ENCODE measurements at regions not wholly inside any gene's neighbourhood (a gene's known extent, or its start where the extent isn't known, plus 50 kb on each side); places are given as distances from the start of the nearest gene placed in this dataset.

DNA sequence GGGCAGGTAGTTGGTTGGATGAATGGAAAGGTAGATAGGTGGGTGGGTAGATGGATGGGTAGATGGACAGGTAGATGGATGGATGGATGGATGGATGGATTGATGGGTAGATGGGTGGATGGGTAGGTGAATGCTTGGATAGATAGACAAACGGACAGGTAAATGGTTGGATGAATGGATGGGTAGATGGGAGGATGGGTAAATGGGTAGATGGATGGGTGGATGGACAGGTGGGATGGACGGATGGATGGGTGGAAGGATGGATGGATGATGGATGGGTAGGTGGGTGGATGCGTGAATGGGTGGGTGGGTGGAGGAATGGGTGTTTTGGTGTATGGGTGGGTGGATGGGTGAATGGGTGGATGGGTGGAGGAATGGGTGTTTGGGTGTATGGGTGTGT lies 50.1 kb upstream of the ASAP2 start:
- Histone ChIP-seq H3K4me3 (ENCODE audit: low read depth in 1 of 2, low read length in 2 of 2) (no peak overlapping the region), H3K27me3 (ENCODE audit: low read depth, low read length) (no peaks in the 10 kb centered on the region), H3K4me1 (ENCODE audit: control insufficient read depth in 1 of 2, insufficient read depth in 2 of 2, low read length in 2 of 2) (peaks cover 0 to 8% of the 10 kb centered on the region in 2 donors), H3K9me3 (ENCODE audit: control insufficient read depth in 1 of 2, low read length in 2 of 2) (no peaks in the 10 kb centered on the region), H3K36me3 (ENCODE audit: control insufficient read depth in 1 of 2, insufficient read depth in 2 of 2, low read length in 2 of 2) (no peaks in the 10 kb centered on the region), H3K27ac (ENCODE audit: low read length) (no peak overlapping the region)

DNA sequence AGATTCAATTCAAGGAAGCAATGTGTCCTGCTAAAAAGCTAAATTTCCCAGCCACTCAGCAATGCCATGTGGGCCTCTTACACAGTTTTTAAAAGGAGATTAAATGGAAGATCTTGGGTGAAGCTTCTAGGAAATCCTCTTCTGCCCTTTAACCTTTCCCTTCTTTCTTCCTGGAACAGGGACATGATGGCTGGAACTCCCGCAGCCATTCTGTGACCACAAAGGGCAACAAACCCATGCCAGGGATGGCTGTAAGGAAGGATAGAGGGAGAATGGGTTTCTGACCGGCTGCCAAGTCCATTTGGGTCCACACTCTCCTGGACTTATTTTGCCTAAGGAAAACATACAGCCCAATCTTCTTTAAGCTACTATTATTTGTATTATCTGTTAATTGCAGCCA lies 52.6 kb upstream of the ASAP2 start:
- H3K4me1 ChIP-seq (ENCODE audit: control insufficient read depth in 1 of 2, insufficient read depth in 2 of 2, low read length in 2 of 2) = peaks cover 0 to 8% of the 10 kb centered on the region in 2 donors
- H3K9me3 ChIP-seq (ENCODE audit: control insufficient read depth in 1 of 2, low read length in 2 of 2) = no peaks in the 10 kb centered on the region
- H3K27ac ChIP-seq (ENCODE audit: low read length) = no peak overlapping the region
- no peaks in the 10 kb centered on the region for H3K36me3 ChIP-seq (ENCODE audit: control insufficient read depth in 1 of 2, insufficient read depth in 2 of 2, low read length in 2 of 2)
- H3K4me3 ChIP-seq (ENCODE audit: low read depth in 1 of 2, low read length in 2 of 2) = no peak overlapping the region
- no peaks in the 10 kb centered on the region for H3K27me3 ChIP-seq (ENCODE audit: low read depth, low read length)

DNA sequence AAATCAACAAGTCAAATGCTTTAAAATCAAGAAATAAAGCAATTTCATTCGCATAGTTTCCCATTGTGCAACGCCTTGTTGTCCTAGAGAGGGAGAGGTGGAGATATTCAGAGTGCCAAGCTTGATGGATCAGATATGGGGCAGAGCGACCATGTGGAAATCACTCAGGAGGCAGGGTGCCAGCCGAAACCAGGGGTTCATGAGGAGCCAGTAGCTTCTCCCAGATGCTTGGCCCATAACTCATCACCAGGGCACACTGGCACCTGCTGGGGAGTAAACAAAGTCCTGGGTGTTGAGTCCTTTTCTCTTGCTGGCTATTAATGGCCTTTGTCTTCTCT lies 53.0 kb upstream of the ASAP2 start:
- Histone ChIP-seq H3K9me3 (ENCODE audit: control insufficient read depth in 1 of 2, low read length in 2 of 2) (no peaks in the 10 kb centered on the region), H3K27ac (ENCODE audit: low read length) (no peak overlapping the region), H3K36me3 (ENCODE audit: control insufficient read depth in 1 of 2, insufficient read depth in 2 of 2, low read length in 2 of 2) (no peaks in the 10 kb centered on the region), H3K4me1 (ENCODE audit: control insufficient read depth in 1 of 2, insufficient read depth in 2 of 2, low read length in 2 of 2) (peaks cover 0 to 8% of the 10 kb centered on the region in 2 donors), H3K27me3 (ENCODE audit: low read depth, low read length) (no peaks in the 10 kb centered on the region), H3K4me3 (ENCODE audit: low read depth in 1 of 2, low read length in 2 of 2) (no peak overlapping the region)

DNA sequence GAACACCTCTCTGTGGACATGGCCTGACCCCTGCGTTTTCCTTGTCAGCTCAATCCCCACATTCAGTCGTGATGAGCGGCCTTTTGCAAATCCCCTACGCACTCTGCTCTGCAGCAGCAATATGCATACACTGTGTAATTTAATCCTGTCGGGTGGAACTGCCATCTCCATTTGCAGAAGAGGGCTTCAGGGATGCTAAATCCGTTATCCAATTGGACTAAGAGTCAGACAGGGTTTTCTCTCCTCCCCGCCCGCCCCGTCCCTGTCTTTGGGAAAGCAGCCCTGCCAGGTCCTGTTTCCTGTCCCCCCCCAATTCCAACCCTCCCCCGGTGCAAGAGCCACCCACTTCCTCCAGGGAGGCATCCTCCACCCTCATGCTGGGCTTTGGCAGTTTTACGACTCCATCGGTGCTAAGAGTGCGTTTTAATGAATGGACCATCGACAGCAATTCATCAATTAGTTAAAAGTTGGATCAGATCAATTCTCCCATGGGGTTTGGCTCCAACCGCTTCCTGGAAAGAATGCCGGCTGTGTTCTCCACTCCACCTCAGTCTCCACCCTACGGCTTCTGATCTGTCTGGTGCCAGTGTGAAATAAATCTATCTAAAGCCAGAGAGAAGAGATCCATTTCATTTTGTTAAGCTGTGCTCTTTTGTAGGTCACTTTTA lies 53.5 kb upstream of the ASAP2 start:
- peaks cover 0 to 8% of the 10 kb centered on the region in 2 donors for H3K4me1 ChIP-seq (ENCODE audit: control insufficient read depth in 1 of 2, insufficient read depth in 2 of 2, low read length in 2 of 2)
- H3K27ac ChIP-seq (ENCODE audit: low read length) = no peak overlapping the region
- no peaks in the 10 kb centered on the region for H3K36me3 ChIP-seq (ENCODE audit: control insufficient read depth in 1 of 2, insufficient read depth in 2 of 2, low read length in 2 of 2)
- H3K9me3 ChIP-seq (ENCODE audit: control insufficient read depth in 1 of 2, low read length in 2 of 2) = no peaks in the 10 kb centered on the region
- H3K27me3 ChIP-seq (ENCODE audit: low read depth, low read length) = no peaks in the 10 kb centered on the region
- H3K4me3 ChIP-seq (ENCODE audit: low read depth in 1 of 2, low read length in 2 of 2) = no peak overlapping the region

DNA sequence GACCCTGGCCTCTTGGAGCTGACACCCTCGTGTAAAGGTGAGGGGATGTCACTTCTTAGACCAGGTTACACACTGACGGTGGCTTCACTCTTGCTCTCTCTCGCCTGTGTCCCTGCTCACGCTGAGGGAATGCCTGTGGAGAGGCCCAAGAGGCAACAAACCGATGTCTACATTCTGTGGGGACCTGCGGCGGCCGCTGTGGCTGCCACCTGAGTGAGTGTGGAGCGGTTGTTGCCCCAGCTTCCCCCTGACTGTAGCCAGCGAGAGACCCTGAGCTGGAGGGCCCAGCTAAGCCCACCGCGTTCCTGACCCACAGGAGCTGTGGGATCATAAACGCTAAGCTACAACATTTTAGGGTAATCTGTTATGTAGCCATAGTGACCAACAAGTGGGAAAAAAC lies 55.7 kb upstream of the ASAP2 start:
- Histone ChIP-seq H3K27me3 (ENCODE audit: low read depth, low read length) (no peaks in the 10 kb centered on the region), H3K4me1 (ENCODE audit: control insufficient read depth in 1 of 2, insufficient read depth in 2 of 2, low read length in 2 of 2) (peaks cover 0 to 8% of the 10 kb centered on the region in 2 donors), H3K27ac (ENCODE audit: low read length) (no peak overlapping the region), H3K9me3 (ENCODE audit: control insufficient read depth in 1 of 2, low read length in 2 of 2) (no peaks in the 10 kb centered on the region), H3K36me3 (ENCODE audit: control insufficient read depth in 1 of 2, insufficient read depth in 2 of 2, low read length in 2 of 2) (no peaks in the 10 kb centered on the region), H3K4me3 (ENCODE audit: low read depth in 1 of 2, low read length in 2 of 2) (no peak overlapping the region)

DNA sequence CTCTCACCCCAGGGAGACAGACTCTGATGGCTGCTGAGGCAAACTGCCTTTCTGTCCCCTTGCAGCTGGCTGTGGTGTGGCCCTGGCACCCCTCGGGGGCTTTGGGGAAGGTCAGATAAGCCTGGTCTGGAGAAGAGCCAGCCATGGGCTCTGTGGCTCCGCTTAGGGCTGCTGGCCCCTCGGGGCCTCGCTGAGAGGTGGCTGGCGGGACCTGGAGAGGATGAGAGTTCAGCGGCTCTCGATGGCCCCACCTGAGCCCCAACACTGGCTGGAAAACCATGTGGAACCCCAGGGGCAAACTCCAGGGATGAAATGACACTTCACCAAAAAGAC lies 56.1 kb upstream of the ASAP2 start:
- peaks cover 0 to 8% of the 10 kb centered on the region in 2 donors for H3K4me1 ChIP-seq (ENCODE audit: control insufficient read depth in 1 of 2, insufficient read depth in 2 of 2, low read length in 2 of 2)
- H3K4me3 ChIP-seq (ENCODE audit: low read depth in 1 of 2, low read length in 2 of 2) = no peak overlapping the region
- H3K27me3 ChIP-seq (ENCODE audit: low read depth, low read length) = no peaks in the 10 kb centered on the region
- H3K9me3 ChIP-seq (ENCODE audit: control insufficient read depth in 1 of 2, low read length in 2 of 2) = no peaks in the 10 kb centered on the region
- H3K27ac ChIP-seq (ENCODE audit: low read length) = no peak overlapping the region
- no peaks in the 10 kb centered on the region for H3K36me3 ChIP-seq (ENCODE audit: control insufficient read depth in 1 of 2, insufficient read depth in 2 of 2, low read length in 2 of 2)

DNA sequence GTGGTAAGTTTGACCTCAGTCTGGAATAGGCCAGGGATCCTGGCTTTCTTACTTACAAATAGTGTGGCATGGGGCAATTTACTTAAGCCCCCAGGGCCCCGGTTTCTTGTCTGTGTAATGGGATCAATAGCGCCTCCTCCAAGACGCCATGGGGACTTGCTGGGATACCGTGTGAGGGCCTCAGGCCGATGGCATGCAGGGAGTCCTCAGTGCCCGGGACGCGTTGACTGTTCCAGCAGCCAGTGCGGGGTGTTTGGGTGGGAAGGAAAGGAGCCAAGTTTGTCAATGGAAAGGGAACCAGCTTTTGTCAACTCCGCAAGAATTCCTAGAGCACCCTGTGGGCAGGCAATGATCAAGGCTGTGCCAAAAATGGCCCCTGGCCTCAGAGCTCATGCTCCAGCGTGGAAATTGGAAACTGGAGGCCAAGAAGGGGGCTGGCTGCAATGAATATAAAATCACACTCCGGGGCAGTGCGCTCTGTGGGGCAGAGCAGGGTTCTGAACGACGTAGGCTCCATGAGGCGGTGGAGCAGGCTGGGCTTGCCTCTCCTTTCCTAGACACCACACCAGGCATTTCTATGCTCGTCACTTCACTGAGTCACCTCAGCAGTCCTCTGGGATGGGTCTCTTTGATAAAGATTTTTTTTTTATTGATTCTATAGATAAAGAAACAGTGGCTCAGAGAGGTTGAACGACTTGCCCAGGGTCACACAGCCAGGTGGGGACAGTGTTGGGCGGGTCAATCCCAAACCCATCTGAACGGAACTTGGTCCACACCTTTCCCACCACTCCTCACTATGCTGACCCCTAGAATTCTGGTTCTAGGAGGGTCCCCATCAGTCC lies 56.7 kb upstream of the ASAP2 start:
- H3K27me3 ChIP-seq (ENCODE audit: low read depth, low read length) = no peaks in the 10 kb centered on the region
- no peak overlapping the region for H3K4me3 ChIP-seq (ENCODE audit: low read depth in 1 of 2, low read length in 2 of 2)
- H3K36me3 ChIP-seq (ENCODE audit: control insufficient read depth in 1 of 2, insufficient read depth in 2 of 2, low read length in 2 of 2) = no peaks in the 10 kb centered on the region
- H3K4me1 ChIP-seq (ENCODE audit: control insufficient read depth in 1 of 2, insufficient read depth in 2 of 2, low read length in 2 of 2) = peaks cover 0 to 8% of the 10 kb centered on the region in 2 donors
- no peaks in the 10 kb centered on the region for H3K9me3 ChIP-seq (ENCODE audit: control insufficient read depth in 1 of 2, low read length in 2 of 2)
- no peak overlapping the region for H3K27ac ChIP-seq (ENCODE audit: low read length)

DNA sequence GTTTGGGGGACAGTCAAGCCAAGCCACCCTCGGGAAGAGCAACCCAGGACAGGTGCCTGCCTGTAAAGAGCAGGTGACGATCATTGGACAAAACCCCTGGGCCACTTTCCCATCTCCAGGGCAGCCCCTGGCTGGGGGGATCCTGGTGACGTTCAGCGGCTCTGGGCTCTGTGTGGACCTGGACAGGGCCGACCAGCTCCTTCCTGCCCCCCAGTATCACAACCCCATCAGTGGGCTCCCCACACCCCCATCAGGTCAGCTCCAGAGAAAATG lies 57.3 kb upstream of the ASAP2 start:
- Histone ChIP-seq H3K36me3 (ENCODE audit: control insufficient read depth in 1 of 2, insufficient read depth in 2 of 2, low read length in 2 of 2) (no peaks in the 10 kb centered on the region), H3K27ac (ENCODE audit: low read length) (no peak overlapping the region), H3K4me1 (ENCODE audit: control insufficient read depth in 1 of 2, insufficient read depth in 2 of 2, low read length in 2 of 2) (peaks cover 0 to 8% of the 10 kb centered on the region in 2 donors), H3K9me3 (ENCODE audit: control insufficient read depth in 1 of 2, low read length in 2 of 2) (no peaks in the 10 kb centered on the region), H3K4me3 (ENCODE audit: low read depth in 1 of 2, low read length in 2 of 2) (no peak overlapping the region), H3K27me3 (ENCODE audit: low read depth, low read length) (no peaks in the 10 kb centered on the region)

DNA sequence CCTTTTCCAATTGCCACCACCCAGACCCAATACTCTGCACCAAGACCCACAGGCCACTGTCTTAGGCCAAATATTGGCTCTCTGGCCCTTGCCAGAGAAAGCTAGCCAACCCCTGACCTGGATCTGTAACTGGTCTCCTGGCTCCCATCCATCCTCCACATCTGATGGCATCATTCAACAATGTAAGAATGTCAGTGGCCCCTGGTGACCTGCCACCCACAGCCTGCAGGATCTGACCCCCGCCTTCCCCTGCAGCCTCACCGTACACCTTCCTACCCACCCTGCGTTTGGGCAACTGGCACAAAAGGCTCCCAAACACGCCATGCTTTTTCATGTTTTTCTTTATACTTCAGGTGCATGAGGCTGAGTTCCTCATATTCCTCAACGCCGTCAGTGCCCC lies 60.0 kb upstream of the ASAP2 start:
- Histone ChIP-seq H3K36me3 (ENCODE audit: control insufficient read depth in 1 of 2, insufficient read depth in 2 of 2, low read length in 2 of 2) (no peaks in the 10 kb centered on the region), H3K4me3 (ENCODE audit: low read depth in 1 of 2, low read length in 2 of 2) (no peak overlapping the region), H3K27me3 (ENCODE audit: low read depth, low read length) (no peaks in the 10 kb centered on the region), H3K9me3 (ENCODE audit: control insufficient read depth in 1 of 2, low read length in 2 of 2) (no peaks in the 10 kb centered on the region), H3K4me1 (ENCODE audit: control insufficient read depth in 1 of 2, insufficient read depth in 2 of 2, low read length in 2 of 2) (peaks cover 0 to 6% of the 10 kb centered on the region in 2 donors), H3K27ac (ENCODE audit: low read length) (no peak overlapping the region)

DNA sequence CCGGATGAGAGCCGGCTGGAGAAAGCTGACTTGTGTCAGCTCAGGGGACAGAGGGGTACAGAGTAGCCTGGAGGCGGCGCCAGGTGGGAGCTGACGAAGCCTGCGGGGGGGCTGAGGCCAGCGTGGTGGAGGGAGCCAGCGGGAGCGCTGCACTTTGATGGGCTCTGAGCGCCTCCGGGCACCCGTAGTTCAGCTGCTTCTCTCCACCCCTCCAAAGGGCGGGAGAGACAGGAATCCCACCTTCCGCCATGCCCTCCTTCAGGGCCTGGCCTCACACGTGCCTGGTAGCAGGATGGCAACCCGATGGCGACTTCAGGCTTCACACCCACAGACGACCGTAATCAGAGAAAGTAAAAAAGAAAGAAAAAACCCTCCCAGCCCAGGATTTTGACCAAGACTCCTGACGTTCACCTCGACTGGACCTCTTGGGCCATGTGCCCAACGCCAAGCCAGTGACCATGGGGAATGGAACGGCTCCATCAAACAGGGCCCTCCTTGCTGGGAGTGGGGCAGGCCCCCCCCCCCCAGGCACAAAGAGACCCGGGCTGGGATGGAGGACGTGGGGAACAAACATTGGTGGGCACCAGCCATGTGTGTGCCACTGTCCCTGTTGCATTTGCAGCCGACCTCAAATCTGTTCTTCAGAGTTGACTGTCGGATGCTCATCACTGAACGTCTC lies 60.7 kb upstream of the ASAP2 start:
- Histone ChIP-seq H3K27ac (ENCODE audit: low read length) (no peak overlapping the region), H3K27me3 (ENCODE audit: low read depth, low read length) (no peaks in the 10 kb centered on the region), H3K4me3 (ENCODE audit: low read depth in 1 of 2, low read length in 2 of 2) (no peak overlapping the region), H3K4me1 (ENCODE audit: control insufficient read depth in 1 of 2, insufficient read depth in 2 of 2, low read length in 2 of 2) (peaks cover 0 to 6% of the 10 kb centered on the region in 2 donors), H3K9me3 (ENCODE audit: control insufficient read depth in 1 of 2, low read length in 2 of 2) (no peaks in the 10 kb centered on the region), H3K36me3 (ENCODE audit: control insufficient read depth in 1 of 2, insufficient read depth in 2 of 2, low read length in 2 of 2) (no peaks in the 10 kb centered on the region)

DNA sequence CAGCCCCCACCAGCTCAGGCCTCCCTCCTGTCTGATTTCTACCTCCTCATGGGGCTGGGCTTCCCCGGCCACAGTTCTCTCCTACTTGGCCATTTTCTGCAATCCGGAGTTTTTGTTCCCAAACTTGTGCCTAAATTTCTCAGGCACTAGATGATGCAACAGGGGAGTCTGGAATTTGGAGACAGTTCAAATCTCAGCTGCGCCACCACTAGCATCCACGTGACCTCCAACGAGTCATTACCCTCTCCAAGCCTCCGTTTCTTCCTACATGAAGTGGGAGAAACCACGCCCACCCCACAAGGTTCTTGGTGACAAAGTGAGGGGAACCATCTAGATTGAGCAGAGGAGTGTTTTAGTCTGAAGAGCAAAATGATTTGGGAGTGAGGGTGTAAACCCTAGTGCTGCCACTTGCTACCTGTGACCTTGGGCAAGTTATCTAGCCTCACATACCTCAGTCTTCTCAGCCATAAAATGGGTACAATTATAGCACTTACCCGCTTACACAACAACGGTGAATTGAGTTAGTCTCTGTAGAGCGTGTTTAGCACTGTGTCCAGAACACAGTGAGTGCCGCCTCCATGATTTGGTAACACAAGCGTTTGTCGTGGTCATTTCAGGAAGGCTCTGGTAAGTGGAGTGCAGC lies 61.4 kb upstream of the ASAP2 start:
- Histone ChIP-seq H3K27me3 (ENCODE audit: low read depth, low read length) (no peaks in the 10 kb centered on the region), H3K9me3 (ENCODE audit: control insufficient read depth in 1 of 2, low read length in 2 of 2) (no peaks in the 10 kb centered on the region), H3K27ac (ENCODE audit: low read length) (no peak overlapping the region), H3K36me3 (ENCODE audit: control insufficient read depth in 1 of 2, insufficient read depth in 2 of 2, low read length in 2 of 2) (no peaks in the 10 kb centered on the region), H3K4me3 (ENCODE audit: low read depth in 1 of 2, low read length in 2 of 2) (no peak overlapping the region), H3K4me1 (ENCODE audit: control insufficient read depth in 1 of 2, insufficient read depth in 2 of 2, low read length in 2 of 2) (peaks cover 0 to 6% of the 10 kb centered on the region in 2 donors)

All from muscle layer of duodenum (tissue), 2 donors.